ENCODE measurements at regions not wholly inside any gene's neighbourhood (a gene's known extent, or its start where the extent isn't known, plus 50 kb on each side); places are given as distances from the start of the nearest gene placed in this dataset.

DNA sequence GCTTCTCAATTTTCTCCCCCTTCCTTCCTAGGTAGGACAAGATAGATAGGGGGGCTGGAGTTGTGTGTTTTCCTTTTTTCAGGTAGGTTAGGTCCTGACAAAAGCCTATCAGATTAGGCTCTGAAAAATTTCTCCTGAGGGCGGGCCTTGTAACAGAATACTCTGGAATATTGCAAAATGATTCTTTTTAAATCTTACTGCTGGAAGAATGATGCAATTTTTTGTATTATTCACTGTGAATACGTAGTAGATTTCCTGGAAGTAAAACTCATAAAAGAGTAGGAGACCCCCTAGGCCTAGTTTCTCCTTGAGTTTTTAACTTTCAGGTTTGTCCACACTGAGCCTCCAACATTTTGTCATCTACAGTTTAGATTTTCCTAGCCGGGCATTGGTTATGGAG is 1701.8 kb downstream of the EFNA5 start:
- peak; percentile 4 for DNase-seq

DNA sequence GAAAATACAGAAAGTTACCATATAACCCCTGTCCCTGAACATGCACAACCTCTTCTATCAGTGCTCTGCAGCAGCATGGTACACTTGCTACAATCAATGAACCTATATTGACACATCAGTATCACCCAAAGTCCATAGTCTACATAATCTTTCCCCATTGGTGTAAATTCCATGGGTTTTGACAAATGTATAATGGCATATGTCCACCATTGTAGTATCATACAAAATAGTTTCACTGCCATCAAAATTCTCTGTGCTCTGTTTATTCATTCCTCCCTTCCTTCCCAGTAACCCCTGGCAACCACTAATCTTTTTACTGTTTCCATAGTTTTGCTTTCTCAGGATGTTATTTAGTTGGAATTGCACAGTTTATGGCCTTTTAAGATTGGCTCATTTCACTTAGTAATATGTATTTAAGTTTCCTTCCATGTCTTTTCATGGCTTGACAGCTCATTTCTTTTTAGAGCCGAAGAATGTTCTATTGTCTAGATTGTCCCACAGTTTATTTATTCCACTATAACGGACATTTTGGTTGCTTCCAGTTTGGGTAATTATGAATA is 1707.0 kb downstream of the EFNA5 start:
- DNase-seq: no peak

DNA sequence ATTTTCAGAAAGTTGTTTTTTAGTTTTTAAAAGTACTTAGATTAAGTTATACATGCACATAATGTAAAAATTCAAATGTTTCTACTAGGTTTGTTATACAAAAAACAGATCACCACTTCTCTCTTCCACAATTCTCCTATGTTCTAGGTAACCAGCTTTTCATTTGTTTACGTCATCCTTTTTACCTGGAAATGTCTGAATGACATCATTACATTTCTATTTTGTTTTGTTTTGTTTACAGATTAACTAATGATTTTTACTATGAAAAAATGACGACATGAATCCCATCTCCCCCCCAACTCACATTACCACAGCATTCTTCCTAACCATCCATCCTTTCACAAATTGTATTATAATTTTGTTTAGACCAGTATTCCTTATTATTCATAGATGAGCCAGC is 1709.2 kb downstream of the EFNA5 start:
- no peak for DNase-seq

DNA sequence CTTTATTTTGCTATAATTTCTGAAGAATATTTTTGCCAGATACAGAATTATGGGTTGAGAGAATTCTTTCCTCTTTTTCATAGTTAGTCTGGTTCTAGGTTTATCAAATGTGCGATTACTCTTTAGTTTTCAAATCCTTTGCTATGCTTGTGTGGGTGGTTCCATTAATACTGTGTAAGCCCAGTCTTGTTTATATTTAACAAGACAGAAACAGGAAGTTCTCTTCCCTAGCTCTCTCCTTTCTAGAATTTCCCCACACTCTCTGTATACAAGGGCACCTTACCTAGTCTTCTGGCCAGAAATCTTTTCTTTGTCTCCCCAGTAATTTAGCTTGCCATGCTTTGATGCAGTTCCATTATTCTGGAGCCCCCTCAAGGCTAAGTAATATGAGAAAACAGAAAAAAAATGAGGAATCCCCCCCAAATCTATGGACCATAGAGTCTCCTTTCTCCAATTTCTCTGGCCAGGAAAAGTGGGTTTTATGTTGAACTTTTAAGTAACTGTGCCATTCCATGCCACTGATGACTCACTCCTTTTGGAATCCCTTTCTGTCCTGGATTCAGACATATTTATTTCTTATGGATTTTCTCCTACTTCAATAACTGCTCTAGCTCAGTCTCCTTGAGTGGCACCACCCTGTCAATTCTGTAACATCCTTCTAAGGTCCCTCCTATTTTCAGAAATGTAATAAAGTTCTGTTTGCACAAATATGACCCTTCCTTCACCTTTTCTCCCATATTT is 1714.1 kb downstream of the EFNA5 start:
- DNase-seq: peak; percentile 29

DNA sequence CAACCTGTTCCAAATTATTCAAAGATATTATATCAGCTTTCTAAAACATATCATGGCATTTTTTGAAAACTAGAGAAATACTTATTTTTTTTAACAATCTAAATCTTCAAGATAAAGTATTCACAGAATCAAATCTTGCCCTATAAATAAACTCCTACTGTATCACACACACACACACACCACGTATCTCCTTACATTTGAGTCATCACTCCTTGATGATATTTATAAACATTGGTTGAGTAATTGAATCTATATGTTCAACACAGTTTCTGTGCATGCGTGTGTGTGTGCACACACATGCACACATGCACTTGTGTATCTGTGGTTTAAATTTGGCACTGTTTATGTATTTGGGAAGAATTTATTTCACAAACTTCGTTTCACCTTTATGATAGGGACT is 1716.4 kb downstream of the EFNA5 start:
- no peak for DNase-seq

DNA sequence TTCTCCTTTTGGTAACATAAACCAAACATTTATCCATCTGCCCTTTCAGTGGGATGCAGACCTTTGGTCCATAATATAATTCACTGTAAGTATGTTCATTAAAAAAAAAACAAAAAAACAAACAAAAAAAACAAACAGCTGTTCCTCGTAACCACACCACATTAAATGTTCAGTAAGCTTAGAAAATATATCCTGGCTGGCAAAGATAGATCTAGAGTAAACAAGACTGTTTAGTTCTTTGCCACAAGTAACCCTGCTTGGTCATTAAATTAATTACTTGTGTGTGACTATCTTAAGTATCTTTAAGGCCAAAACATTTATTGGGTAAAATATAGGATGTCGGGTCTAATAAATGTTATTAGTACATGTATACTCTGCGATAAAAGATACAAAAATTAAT is 1717.1 kb downstream of the EFNA5 start:
- DNase-seq: no peak

DNA sequence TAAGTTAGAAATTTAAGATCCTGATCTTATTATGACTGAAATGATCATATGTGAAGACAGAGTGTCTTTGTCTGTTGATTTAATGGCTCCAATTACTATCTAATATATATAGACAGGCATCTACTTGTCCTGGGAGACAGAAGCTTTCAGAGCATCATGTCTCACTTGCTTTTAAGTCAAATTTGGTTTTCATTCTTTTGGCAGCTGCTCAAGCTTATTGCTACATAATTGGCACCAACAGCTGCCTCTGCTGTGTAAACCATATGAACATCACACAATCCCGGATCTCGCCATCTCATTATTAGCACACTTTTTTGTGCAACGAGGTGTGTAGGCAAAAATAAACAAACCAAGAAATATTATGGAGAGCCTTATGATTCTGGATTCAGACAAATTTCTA is 1717.9 kb downstream of the EFNA5 start:
- peak; percentile 44 for DNase-seq

DNA sequence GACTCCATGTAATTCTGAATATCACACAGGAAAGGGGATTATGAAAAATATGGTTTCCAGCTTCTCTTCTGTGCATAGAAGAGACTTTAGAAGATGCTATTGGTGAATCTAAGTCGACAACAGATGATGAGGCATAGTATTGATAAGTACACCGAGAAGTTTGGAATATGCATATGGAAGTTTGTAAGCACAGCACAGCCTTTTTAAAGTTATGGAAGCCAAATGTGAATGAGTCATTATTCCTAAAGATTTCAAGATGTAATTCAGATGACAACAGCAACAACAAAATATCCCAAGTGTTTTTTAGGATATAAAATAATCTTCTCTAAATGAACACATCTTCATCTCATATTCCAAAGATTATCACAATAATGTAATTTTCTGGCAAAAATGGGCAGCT is 1723.3 kb downstream of the EFNA5 start:
- DNase-seq: no peak

DNA sequence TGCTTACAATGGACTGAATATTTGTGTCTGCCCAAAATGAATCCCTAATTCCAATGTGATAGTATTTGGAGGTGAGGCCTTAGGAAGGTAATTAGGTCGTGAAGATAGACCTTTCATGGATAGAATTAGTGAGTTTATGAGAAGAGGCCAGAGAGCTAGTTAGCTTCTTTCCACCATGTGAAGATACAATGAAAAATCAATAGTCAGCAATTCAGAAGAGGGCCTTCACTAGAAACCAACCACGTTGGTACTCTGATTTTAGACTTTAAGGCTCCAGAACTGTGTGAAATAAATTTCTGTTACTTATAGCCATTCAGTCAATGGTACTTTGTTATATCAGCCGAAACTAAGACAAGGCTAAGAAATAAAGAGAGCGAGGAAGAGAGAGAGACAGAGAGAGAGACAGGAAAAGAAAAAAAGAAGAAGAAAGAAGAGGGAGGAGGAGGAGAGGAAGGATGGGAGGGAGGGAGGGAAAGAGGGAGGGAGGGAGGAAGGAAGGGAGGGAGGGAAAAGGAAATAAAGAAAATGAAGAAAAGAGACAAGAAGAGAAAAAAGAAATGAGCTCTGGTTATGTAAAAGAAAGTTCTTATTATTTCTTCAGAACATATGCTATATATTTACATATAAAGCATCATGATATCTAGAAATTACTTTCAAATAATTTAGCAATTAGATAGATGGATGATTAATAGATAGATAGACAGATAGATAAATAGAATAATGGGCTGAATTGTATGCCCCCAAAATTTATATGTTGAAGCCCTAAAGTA is 1725.3 kb downstream of the EFNA5 start:
- DNase-seq: no peak

DNA sequence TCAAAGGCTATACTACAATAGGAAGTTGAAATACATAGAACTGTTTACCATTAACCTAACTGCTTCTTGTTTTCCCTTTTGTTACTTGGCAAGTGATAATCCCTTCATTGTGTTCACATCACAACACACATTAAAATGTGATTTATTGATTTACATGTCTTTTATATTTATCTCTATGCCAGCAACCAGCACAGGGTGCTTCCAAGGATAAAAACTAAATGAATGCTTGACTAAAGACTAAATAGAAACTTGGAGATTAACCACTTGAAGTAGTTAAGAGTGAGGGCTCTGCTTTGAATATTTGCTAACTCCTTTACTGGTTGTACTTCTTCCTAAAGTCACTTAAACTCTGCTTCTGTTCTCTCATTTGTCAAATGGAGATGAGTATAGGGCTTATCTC is 1730.6 kb downstream of the EFNA5 start:
- no peak for DNase-seq

DNA sequence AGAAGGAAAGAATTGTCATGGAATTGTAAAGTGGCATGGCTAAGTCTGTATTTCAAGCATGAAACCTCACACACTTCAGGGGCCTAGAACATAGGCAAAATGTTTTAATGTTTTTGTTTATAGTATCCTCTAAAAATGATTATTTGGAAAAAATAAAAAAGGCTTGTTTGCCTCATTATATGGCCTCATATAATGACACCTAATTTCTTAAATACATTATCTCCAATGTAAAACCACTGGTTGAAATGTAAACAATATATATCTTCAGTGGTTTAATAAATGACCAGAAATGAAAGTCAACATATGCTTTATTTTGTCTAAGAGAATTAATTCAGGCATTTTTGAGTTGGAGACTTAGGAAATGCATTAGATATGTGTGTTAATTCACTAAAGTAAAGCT is 1736.6 kb downstream of the EFNA5 start:
- DNase-seq: no peak

DNA sequence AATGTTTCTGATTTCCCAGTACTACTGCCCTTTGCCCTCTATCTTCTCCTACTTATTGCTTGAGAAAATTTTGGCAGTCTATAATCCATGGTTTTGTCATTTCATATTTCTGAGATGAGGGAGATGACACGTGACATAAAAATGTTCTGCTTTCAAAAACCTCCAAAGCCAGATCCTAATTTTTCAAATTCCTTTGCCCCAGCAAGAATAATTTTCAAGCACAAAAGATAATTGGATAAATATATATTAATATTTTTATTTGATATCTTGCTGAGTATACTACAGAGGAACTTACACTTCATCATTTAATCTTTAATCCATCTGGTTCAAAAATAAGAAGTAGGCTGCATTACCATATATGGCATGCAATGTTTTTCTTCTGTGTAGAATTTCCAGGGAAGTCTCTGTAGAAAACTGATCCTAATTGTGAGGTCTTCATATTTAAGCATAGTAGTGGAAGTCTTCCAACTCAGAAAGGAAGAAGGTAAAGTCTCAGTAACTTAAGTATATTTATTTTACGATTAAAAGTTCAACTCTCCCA is 1738.8 kb downstream of the EFNA5 start:
- DNase-seq: peak; percentile 73

DNA sequence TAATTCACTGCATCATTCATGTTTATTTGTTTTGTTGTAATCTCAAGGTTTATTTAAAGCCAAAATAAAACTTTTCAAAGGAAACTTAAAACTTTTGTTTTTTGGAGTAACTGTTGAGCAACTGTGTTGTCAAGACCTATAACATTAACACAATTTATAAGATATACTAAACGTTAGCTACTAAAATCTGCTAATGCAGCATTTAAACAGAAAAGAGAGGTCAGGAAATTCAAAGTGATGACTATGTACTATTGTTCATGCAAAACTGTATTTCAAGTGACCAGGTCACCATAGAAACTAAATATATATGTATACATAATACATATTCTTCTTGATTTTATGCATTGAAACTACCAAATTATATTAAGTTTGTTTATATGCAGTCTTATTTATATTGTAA is 1740.9 kb downstream of the EFNA5 start:
- no peak for DNase-seq

DNA sequence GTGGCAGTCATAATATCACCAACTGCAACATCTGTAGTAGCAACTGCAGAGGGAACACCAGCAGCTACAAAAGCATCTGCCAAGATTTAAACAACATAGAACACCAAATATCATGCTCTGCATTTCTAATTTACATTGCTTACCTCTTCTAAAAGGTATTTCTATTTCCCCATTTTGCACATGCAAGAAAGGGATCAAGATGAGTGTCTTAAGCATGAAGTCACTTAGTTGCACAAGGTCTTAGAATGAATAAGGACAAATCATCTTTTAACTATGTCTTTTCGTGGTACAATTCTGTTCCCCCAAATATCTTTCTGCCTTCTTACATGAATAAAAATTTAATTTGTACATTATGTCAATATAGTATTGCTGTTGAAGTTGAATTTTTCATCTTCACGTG is 1746.4 kb downstream of the EFNA5 start:
- DNase-seq: peak; percentile 82

DNA sequence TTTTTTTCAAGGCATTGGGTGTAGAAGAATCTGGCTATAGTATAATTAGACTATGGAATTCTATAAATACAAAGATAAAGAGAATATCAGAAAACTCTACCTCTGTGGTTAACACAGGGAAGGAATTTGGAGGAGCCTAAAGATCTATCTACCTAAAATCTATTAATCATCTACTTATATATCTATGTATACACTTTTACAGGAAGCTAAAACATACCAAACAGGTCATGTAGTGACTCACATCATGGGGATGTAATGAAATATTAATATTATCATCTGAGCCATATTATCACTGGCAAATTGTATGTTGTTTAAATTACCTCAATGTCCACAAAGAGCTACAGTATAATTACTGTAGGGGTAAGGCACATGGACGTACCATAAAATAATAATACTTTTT is 1748.2 kb downstream of the EFNA5 start:
- DNase-seq: no peak

DNA sequence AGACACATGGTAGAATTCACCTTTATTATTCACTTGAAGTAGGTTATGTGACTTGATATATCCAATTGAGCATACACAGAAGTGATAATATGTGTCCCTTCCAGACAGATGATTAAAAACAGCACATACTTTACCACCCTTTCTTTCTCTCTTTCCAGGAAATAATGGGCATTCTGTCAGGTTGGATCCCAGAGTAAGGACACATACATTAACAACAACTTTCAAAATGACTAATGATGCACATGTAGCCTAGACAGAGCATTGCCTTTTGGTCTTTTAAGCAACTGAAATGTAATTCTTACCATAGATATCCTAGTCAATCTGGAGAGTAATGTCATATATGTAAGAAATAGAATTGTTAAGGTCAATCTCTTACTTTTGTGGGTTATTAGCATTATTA is 1748.7 kb downstream of the EFNA5 start:
- DNase-seq: no peak

DNA sequence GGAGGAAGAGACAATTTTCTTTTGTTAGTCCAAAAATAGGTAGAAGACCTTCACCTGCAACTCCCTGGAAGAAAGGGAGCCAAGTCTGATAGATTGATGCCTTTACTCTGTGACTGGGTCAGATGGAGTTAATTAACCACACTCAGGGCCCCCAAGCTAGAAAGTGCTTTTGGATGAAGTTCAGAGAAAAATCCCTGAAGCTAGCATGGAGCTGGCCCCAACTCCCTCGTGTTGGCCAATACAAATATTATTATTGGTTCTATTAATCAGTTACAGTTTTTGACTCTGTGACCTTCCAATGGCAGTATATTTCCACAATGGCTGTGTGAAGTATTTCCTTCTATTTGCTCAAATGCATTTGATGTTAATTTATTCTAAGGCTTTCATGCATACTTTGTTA is 1753.5 kb downstream of the EFNA5 start:
- peak; percentile 1 for DNase-seq

DNA sequence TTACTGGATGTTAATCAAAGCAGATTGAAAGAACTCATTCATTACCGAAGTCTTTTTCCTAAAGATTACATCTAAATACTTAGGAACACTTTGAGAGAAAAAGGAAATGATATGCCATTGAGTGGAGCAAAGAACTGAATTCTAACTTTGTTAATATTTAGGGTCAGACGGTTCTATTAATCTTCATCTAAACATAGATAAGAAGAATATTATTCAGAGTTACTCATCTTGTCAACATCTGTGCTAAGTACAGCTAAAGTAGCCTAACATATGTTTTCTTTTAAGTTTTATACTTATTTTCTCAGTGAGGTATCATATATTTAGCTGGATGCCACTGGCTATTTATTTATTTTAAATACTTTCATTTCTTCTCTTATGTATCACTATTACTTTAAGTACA is 1763.7 kb downstream of the EFNA5 start:
- DNase-seq: peak; percentile 18

DNA sequence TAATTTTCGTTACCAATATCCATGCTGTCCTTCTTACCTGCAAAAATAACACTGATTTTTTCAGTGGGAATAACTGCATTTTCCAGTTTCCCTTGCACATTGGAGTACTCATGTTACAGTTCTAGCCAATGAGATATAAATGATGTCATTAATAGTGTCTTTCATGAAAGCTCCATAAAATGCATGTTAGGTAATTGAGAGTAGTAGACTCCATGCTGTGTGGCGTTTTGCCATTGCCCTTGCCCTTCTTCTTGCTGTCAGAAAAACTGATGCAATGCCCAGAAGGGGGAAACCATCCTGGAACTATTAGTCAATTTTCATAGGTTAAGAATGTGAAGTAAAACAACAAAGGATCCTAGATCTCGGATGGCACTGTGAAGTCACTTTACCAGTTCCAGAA is 1765.3 kb downstream of the EFNA5 start:
- peak; percentile 4 for DNase-seq

DNA sequence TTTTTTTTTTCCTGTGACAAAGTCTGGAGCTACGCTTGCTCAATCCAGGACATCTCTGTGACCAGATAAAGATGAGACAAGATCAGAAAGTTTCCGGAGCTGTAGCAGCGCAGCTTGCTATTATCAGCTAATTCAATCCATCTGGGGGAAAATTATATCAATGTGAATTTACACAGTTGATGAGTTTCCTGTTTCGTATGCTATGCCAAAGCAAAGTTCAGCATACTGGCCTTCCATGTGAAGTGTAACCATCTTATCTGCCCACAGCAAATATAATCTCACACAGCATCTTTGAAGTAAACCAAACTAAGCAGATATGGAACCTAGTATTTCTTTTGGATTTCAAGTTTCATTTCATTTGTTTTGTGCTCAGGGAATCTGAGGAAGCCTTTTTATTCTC is 1767.7 kb downstream of the EFNA5 start:
- DNase-seq: peak; percentile 45

DNA sequence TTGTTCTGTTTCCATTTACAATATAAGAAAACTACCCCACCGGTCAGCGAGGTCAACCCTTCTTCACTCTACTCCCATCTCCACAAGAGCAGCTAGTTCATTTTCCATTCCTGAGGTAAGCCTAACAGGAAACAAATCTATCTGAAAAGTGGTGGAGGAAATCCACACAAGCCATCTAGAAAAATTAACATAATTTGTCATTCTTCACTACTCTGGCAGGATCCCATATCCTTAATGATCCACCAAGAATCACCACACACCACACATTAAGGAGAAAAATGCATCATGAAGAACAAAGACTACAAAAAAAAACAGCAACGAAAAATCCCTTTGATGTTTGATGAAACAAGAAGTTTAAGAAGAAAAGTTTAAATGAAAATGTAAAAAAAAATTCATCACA is 1771.0 kb downstream of the EFNA5 start:
- DNase-seq: no peak

DNA sequence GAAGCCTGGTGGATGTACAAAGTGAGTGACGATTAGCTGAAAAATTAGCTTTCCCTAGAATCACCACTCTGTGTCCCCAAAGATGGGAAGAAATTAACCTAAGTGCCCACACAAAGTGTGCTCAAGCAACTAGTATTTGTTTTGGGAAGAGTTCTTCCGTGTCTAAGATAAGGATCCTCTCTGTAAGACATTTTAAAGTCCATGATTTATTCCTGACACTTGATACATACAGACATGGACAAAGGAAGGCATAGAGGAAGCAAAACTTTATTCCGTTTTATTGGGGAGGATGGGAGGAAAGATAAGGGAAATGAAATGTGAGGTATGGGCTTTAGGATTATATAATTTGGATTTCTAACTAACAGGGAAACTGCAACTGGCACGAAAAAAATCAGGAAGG is 1772.6 kb downstream of the EFNA5 start:
- DNase-seq: no peak

DNA sequence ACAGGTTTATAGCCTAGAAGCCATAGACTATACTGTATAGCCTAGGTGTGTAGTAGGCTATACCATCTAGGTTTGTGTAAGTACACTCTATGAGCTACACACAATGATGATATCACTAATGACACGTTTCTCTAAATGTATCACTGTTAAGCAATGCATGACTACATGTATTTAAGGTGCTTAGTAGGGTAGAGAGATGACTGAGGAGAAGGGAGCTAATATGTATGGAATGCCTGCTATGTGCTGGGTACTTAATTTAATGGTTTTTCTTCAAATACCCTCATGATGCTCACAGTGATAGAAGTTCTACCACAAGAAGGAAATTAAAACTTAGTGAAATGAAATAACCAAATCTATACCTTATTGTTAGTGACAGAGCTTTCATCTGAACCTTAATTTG is 1785.5 kb downstream of the EFNA5 start:
- DNase-seq: peak; percentile 66

DNA sequence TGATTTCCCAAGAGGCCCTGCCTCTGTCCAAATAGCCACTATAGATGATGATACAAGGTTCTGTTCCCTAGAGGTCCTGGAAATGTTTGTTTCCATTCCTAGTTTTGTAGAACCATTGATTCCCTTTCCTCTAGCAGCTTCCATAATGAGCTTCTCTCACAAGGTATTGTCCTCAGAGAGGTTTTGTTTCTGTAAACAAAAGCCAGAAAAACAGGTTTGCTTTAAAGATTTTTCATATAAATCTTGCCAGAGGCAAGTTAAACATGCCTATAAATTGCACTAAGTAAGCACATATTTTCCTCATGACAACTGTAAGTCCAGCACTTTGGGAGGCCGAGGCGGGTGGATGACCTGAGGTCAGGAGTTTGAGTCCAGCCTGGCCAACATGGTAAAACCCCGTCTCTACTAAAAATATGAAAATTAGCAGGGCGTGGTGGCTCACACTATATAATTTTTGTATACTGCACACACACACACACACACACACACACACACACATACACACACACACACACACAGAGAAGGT is 1787.7 kb downstream of the EFNA5 start:
- DNase-seq: no peak

All from fibroblast of skin of abdomen (primary cell).